Cerebellar cortex (tissue), 1 donor: ENCODE measurements at regions not wholly inside any gene's neighbourhood (a gene's known extent, or its start where the extent isn't known, plus 50 kb on each side); places are given as distances from the start of the nearest gene placed in this dataset.

Source experiments
- DNase-seq: peaks from one replicate; pipeline ENCODE4 v3.0.0-alpha.2; 2015; ENCODE audit warnings: low spot score

DNA sequence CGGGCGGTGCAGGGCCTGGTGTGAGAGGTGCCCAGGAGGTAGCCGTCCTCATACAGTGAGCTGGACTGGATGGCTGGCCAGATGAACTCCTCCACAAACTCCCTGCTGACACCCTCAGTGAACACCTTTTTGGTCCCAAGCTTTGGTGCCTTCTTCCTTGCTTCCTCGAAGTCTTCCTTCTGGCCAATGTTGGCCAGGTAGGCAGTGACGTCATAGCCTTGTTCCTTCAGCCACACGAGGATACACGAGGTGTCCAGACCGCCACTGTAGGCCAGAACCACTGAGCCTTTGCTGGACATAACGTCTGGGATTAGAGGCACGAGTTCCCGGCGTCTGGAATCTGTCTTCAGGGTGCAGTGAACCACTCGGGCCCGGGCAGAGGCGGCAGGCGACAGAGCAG lies 206.8 kb upstream of the SP4 start:
- DNase-seq: no peak

DNA sequence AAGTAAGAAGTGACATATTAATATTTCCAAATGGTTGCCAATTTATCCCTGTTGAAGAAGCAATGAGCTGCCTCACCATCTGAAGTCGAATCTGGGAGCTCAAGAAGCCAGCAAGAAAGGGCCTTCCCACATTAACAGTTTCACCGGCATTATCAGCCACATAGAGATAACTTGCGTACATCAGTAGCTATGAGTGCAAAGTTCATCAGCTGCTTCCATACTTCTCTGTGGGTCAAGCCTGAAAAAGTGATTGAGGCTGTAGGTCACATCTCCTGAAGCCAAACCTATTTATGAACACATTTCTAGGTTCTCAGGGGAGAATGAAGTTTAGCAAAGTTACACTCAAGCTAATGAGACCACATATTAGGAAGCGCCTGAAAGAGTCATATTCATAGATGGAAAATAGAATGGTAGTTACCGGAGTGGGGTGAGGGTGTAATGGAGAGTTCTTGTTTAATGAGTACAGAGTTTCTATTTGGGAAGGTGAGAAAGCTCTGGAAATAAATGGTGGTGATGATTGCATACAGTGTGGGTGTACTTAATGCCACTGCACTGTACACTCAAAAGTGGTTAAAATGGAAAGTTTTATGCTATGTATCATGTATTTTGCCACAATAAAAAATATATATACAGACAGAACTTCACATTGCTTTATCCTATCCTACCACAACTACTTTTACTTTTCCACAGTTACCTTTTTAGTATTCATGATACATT lies 189.3 kb upstream of the SP4 start:
- DNase-seq: no peak

DNA sequence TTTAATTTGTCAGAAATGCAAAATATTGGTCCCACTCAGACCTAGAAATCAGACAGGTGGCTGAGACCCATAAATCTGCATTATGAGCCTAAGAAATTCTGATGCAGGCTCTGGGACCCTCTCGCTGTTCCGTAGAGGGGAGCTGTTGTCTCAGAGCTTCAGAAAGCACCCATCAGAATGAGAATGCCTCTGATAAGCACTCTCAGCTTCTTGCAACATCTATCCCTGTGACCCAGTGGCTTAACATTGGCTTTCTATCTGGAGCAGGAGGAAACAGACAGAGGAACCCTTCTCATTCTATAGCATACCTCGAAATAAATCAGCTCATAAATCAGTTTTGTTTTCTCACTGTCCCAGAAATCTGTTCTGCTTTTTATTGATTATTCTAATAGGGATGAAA lies 184.6 kb upstream of the SP4 start:
- DNase-seq: no peak

DNA sequence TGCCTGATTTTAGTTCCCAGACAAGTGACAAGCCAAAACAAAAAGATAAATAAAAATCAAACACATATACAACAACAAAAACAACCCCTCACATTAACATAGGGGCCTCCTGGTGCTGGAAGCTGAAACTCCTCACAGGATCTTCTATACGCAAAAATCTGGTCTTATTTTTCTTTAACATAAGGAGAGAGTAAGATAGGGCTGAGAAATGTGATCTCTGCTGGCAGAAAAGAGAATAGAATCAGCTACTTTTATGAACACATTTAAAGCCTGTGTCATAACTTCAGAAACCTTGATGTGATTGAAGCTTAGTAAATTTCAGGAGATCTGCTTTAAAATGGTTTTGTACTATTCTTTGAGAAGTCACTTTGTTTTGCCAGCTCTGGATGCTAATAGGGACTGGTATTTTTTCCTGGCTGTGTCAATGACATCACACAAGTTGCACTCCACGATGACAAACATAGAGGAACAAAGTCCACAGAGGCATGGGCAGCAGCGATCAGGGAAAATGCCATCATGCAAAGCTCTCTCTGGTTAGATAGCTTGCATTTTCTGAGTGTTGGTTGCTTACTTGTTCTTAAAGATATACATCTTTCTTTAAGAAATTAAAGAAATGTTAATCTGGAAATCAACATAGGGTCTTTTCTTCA lies 176.6 kb upstream of the SP4 start:
- no peak for DNase-seq

DNA sequence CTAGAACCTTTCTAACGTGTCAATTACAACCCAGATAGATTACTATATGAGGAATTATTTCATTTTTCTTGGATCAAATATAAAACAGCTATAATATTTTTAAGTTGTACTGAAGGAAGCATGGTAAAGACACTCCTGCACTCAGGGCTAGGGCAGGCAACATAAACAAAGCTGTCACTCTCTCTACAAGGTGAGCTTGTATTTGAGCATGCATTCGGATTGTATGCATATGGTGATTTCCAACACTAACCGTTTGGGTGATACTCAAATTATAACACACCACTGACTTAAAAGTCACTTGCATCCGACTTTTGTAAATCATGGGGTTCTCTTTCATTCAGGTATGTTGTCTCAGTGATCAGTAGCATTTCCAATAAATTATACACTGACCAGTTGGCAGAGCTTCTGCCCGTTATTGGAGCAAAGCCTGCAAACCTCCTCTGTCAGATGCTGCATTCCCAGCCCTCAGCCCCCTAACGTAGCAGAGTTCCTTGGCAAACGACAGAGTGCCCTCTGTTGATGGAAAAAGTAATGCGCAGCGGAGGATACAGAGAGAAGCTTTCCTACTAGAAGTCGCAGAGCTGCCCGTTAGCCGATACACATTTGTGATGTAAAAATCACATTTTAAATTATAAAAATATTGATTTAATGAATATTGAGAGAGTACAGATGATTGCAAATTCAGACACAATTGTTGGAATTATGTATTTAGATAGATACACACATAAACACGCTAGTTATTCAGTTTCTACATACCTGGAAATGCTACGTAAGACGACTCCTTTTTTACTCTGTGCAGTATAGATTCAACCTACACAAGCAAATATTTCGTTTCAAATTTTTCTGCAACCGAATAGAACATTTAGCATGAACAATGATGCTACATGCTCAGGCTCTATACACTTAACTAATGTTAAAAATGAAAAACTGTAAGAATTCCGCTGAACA lies 173.9 kb upstream of the SP4 start:
- DNase-seq: peak; percentile 74

DNA sequence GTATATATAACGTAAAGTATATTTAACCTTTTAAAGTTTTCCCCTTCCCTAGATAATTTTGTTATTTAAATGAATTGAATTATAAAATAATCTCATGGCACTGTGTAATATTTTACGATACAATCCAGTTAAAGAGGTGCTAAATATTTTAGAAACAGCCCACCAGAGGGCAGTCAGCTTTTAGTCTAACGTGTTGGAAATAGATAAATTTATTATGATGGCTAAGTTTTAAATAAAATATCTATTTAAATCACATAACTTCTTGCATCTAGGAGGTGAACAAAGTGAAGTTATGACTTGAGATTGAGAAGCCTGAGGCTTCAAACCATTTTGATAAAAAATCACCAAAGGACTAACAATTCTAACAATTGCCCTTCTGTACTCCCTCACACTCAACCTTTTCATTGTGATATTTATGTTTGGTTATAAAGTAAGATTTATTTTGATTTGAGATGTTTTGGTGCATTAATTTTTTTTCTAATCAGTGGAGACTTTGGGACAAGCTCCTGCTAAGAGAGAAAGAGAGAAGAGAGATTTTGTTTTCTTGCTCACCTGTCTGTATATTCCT lies 171.5 kb upstream of the SP4 start:
- peak; percentile 38 for DNase-seq

DNA sequence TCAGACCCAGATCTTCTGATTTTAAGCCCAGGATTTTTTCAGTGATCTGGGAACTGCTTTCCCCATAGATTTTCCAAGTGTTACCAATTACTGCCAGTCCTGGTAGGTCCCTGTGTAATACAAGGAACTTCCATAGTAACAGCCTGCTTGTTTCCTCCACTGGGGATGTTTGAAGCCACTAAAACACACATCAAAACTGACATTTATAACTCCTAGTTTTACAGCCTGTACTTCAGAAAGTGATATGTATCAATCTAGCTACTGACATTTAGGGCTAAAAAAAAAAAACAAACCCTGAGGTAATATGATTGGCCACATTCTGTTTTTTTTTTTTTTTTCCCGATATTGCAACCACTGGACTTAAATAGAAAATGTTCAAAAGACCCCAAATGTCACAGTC lies 166.9 kb upstream of the SP4 start:
- DNase-seq: no peak

DNA sequence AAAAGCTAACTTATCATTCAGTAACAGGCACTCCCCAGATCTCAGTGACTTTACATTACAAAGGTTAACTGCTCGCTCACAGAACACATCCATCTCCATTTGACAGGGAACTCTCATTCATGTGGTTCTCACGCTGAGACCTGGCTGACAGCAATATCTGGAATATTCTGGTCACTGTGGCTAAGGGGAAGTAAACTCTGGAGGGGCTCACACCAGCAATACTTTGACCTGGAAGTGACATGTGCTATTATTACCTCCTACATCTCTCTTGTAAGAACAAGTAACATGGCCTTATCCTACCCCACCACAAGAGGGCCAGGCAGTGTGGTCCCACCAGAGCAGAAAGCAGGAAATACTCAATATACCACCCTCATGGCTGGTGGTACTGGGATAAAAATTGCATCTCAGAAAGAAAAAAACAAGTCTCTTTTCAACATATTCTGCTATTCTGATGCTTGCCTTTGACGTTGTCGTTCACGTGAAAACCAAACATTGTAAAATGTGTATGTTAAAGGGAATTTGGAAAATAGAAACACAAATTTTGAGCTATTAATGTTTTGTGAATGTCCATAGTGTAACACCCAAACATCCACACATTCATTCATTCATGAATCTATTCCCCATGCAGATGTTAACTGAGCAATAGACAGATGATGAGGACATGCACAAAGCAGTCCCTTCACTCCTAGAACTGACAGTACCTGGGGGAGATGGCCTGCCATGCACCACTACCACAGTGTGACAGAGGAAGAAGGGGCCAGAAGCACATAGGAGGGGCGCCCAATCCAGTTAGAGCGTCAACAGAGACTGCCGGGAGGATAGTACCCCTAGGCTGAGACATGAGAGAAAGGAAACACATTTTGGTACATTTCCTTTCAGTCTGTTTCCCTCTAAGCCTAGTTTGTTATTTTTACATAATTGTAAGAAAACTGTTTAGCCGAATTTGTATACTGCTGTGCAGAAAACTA lies 166.0 kb upstream of the SP4 start:
- peak; percentile 26 for DNase-seq

DNA sequence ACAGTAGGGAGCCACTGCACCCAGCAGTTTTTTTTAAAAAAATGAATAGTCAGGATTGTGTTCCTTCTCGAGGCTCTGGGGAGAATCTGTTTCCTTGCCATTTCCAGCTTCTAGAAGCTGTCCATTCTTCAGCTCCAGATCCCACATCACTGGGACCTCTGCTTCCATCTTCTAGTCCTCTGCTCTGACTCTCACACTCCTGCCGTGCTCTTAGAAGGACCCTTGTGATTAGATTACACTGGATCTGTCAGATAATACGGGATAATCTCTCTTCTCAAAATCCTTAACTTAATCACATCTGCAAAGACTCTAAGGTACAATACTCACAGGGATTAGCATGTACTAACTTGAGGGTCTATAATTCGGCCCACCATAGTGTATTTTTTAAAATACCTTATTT lies 158.9 kb upstream of the SP4 start:
- no peak for DNase-seq

DNA sequence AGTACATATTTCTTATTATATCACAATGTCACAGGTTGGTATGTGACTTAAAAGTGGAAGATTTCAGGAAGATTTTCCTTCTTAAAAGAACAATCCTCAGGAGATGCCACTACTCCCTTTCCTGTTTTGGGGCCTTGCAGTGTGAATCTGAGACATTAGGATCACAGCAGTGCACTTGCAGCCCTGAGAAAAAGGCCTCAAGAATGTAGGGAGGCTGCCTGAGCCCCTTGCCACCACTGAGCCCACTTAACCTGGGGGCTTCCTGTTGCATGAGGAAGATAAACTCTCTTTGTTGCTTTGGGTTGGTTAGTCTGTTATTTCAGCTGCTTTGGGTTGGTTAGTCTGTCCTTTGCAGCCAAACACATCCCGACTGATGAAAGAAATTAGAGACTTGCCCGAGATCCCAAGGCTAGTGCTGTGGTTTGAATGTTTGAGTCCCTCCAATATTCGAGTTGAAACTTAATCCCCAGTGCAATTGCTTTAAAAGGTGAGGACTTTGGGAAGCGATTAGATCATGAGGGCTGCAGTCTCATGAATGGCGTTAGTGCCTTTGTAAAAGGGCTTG lies 151.3 kb upstream of the SP4 start:
- DNase-seq: no peak

DNA sequence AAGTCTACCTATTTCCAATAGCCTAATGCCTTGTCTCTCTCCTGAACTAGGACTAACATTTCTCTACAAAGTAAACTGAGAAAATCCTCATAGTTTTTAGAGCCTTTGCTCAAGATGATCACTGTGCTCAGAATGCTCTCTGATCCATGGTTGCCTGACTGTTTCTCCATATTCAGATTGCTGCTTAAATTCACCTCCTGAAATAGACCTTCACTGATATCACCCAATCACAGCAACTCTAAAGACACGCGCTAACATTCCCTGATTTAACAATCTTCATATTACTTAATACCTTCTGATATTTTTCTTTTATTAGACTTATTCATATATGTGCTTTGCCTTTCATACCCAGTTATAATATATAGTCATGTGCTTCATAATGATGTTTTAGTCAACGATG lies 148.9 kb upstream of the SP4 start:
- DNase-seq: no peak

DNA sequence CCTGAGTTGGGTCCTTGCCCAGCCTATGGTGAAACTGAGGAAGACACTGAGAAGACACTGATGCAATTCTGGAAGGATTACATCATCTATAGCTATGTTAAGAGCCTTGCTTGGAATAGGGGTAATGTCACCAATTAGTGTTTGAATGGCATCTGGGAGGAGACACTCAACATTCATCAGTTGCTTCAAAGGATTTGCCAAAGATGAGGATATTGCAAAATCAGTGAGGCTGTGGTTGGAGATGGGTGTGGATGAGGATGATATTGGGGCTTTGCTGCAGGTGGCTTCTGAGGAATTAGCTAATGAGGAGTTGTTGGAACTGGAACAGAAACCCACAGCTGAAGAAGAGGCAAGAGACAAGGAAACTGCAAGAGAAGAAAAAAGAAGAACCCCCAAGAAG lies 146.7 kb upstream of the SP4 start:
- no peak for DNase-seq

DNA sequence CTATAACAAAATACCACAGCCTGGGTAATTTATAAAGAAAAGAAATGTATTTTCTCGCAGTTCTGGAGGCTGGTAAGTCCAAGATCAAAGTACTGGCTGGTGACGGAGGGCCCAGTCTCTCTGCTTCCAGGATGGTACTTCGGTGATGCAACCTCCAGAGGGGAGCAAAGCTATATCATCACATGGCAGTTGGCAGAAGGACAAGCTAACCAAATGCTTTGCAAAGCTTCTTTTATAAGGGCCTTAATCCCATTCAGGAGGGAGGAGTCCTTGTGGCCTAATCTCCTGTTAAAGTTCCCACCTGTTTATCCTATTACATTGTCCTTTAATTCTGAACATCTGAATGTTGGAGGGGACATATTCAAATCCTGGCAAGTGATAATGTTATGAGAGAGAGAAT lies 134.1 kb upstream of the SP4 start:
- no peak for DNase-seq

DNA sequence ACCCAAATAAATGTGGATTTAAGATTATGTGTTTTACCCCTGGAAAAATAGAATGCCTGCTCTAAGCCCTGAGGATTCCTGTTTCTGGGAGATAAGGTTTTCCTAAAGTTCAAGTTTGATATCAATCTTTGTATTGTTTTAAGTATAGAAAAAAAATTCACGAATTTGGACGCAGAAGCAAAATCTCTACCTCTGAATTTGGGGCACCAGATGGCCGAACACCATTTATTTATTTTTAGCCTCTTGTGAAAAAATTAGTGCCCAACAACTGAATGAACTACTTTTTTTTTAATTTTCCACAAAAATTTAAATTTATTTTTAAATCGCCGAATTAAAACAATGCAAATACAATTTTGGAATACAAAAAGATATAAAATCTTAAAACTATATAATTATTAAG lies 128.1 kb upstream of the SP4 start:
- DNase-seq: peak; percentile 52

DNA sequence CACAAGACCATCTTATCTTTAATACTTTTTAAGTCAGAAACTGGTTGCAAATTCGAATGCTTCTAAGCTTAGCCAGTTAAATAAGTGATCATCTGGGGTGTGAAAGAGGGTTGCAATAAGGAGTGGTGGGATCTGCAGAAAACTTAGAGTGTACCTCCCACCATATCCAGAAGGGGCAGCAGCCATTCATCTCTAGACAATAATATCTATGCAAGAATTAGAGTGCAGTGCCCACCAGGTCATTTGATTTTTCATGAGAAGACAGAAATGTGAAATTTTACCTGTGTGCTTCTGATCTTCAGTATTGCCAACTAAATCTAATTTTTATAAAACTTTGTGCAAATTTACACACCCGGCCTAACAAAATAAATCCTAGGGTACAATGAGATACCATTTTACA lies 127.2 kb upstream of the SP4 start:
- DNase-seq: no peak

DNA sequence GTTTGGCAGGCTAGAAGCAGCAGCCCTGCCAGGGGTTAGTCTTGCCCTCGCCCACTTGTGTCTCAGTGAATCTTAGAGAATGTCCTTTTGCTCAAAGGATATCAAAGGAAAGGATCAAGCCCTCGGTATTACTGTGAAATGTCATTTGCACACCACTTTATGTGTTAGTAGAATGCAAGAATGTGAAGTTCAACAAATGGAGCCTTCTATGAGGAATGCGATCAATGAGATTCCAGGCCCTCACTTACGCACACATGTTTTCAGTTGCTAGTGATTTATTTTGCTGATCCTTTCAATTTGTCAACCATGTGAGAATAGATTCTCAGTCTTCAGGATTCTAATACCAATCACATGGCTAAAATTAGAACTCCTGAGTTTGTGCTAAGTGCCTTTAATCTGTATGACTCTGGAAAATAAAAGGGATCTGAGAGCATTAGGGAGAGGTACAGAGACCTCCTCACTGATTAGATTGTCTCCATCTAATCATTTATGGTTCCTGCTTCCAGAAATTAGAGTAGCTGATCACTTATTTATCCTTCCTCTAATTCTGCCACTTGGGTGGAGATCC lies 123.0 kb upstream of the SP4 start:
- DNase-seq: no peak

DNA sequence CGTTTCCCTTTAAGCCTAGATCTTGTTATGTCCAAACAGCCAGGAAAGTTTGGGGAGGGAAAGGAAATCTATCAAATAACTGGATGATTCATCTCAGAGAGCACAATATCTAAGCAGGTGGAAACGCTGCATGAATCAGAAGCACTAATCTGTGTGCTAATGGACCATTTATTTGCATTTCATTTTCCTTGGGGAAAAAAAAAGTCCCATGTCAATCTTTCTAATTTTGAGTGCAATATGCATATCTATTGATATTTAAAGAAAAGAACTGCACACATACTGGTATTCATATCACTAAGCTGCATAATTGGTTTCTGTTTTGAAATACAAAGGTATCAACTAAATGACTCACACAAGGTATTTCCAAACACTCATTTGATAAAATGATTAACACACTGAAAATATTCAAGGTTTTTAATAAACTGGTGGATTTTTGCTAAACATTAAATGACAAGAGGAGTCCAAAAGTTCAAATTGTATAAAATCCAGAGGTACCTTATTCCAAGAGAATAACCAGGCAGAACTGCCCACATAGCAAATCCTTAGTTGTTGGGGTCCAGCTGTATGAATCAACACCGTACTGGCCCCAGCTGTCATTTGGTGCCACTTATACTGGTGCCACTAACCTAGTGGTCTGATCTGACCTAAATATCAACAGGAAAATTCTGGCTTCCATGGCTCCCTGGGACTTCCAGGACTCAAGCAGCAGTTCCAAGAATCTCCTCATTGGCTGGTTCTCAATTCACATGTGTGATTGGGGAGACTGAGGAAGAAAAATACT lies 122.2 kb upstream of the SP4 start:
- no peak for DNase-seq

DNA sequence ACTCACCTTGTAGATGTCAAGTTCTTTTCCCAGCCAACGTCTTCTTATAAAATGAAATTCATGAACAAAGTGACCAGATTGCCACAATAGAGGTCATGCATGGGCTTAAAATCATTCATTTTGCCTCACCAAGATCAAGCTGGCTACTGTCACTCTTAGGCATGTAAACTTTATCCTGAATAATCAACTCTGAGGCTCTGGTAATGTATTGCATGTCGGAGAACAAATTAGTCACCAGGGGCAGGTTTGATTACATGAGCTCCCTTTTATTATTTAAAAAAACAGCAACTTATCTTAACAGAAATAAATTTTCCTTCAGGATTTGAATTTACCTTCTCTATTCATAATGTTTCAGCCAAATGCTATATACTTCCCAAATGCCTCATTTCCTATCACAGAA lies 112.9 kb upstream of the SP4 start:
- DNase-seq: no peak

DNA sequence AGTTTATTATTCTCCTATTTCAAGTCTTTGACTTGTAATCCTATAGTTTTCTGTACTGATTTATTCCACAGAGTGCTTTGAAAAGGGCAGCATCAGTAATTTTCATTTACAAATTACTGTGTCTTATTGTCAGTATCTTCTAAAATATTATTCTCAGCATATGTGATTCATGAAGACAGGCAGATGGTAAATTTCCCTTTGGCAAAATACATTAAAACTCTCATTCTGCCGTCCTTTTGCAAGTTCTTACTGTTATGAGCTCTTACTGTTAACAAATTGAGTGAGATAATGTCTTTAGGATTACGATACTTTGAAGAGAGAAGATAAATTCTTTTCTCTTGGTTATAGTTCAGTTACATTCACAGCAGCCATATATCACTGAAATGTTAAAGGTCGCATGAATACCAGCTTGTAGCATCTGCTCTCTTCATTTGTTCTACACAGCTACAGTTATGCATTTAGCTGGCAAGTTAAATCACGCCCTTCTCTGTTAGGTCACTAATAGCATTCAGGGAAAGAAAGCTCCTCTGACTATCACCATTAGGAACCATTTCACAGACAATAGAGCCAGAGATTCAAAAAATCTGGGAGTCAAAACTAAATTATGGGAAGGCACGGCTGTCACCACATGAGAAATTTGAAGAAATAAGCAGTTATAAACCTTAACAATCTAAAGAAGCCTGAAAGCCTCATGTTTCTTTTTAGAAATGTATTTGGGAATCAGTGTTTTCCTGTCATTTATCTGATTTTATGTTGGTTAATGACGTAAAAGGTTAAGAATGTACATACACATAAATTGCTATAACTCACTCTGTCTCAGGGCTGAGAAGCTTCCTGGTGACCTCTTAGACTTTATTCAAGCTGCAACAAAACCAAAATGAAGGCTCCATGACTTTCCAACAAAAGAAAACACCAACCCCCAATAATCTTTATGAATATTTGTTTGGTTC lies 109.6 kb upstream of the SP4 start:
- DNase-seq: peak; percentile 13
